IPS-20b (cell line): ENCODE measurements at regions not wholly inside any gene's neighbourhood (a gene's known extent, or its start where the extent isn't known, plus 50 kb on each side); places are given as distances from the start of the nearest gene placed in this dataset.

Experiments
- H3K27ac ChIP-seq: one replicate; pipeline ENCODE4 v1.5.1; 2013; ENCODE audit warnings: low read length
- H3K27me3 ChIP-seq: 2 replicates; pipeline ENCODE4 v1.6.1; 2013; ENCODE audit warnings: mild to moderate bottlenecking, low read length, inconsistent platforms; ENCODE audit not compliant: insufficient read depth
- H3K36me3 ChIP-seq: 2 replicates; pipeline ENCODE4 v1.6.1; 2013; ENCODE audit warnings: low read depth, mild to moderate bottlenecking, inconsistent platforms, low read length, moderate library complexity; ENCODE audit not compliant: insufficient read depth
- H3K4me1 ChIP-seq: 2 replicates; pipeline ENCODE4 v1.6.1; 2013; ENCODE audit warnings: mild to moderate bottlenecking, control low read depth, inconsistent platforms, low read length, moderate library complexity; ENCODE audit not compliant: insufficient read depth
- H3K4me3 ChIP-seq: 2 replicates; pipeline ENCODE4 v1.5.1; 2013; ENCODE audit warnings: mild to moderate bottlenecking, low read length, inconsistent platforms
- H3K9ac ChIP-seq: 2 replicates; pipeline ENCODE4 v1.6.1; 2013; ENCODE audit warnings: low read depth, mild to moderate bottlenecking, inconsistent platforms, low read length, moderate library complexity
- H3K9me3 ChIP-seq: 2 replicates; pipeline ENCODE4 v1.6.1; 2013; ENCODE audit warnings: mild to moderate bottlenecking, low read depth, low read length, inconsistent platforms; ENCODE audit not compliant: insufficient read depth

DNA sequence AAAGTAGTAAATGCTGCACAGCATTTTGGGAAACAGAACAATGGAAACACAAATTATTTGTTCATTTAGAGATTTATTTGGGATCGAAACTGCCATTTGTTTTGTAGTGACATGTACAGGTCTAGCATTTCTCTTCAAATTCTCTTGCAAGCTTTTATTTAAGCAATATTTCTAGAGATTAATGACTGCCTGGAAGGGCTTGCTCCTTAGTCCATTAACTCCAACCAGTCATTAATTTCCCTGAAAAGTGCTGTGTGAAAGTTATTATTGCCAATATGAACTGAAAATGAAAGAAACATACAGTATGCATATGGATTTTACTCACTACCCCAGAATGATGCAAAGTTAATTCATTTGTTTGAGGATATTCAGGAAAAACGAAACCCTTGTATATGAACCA is 1349.6 kb upstream of the FLRT2 start:
- H3K9ac ChIP-seq, result no peak overlapping the region
- H3K27me3 ChIP-seq, result no peaks in the 10 kb centered on the region
- H3K4me3 ChIP-seq, result no peak overlapping the region
- no peak overlapping the region for H3K27ac ChIP-seq
- H3K4me1 ChIP-seq, result no peaks in the 10 kb centered on the region
- no peaks in the 10 kb centered on the region for H3K36me3 ChIP-seq
- no peaks in the 10 kb centered on the region; the same call in 1 of the 2 replicates for H3K9me3 ChIP-seq

DNA sequence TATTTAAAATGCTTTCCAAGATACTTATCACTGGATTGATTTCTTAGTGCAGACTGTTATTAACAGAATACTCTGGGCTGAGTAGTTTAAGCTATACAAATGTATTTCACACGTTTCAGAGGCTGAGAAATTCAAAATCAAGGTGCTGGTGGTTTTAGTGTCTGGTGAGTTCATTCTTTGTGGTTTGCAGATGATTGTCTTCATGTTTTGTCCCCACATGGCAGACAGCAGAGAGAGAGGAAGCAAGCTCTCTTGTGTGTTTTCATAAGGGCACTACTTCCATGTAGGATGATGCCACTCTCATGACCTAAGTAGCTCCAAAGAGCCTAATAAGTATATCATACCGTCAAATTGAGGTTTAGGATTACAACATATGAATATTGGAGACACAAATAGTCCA is 1348.9 kb upstream of the FLRT2 start:
- Histone ChIP-seq H3K4me3 (no peak overlapping the region), H3K27ac (no peak overlapping the region), H3K9ac (no peak overlapping the region), H3K27me3 (no peaks in the 10 kb centered on the region), H3K36me3 (no peaks in the 10 kb centered on the region), H3K9me3 (no peaks in the 10 kb centered on the region; the same call in 1 of the 2 replicates), H3K4me1 (no peaks in the 10 kb centered on the region)

DNA sequence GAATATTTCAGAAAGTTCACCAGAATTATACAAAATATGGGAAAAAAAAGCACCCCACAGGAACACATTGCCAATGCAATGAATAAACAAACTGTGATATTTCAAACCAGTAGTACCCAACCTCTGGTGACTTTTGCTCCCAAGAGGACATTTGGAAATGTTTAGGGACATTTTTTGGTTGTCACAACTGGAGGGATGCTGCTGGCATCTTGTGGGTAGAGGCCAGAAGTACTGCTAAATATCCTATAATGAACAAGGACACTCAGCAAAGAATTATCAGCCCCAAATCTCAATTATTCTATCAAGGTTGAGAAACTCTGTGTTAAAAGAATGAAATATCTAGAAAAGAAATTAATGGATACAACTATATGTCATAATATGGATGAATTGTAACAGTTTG is 1334.4 kb upstream of the FLRT2 start:
- no peaks in the 10 kb centered on the region for H3K36me3 ChIP-seq
- H3K4me1 ChIP-seq, result no peaks in the 10 kb centered on the region

DNA sequence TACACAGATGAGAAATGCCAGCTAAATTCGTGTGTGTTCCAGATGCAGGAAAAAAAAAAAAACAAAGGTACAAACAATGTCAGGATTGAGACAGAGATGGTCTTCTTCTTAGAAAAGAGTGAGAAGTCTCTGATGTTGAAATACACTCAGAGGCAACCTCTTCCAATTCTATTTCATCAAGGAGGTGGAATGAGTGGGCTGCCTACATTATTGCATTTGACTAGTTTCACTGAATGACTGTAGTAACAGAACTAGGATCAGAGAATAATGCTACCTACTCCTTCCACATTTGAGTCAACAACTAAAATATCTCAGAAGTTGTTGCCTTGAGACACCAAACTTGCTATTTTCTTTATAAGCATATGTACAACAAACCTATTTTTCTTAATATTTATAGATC is 1332.2 kb upstream of the FLRT2 start:
- no peak overlapping the region for H3K27ac ChIP-seq
- H3K4me3 ChIP-seq, result no peak overlapping the region
- no peaks in the 10 kb centered on the region for H3K4me1 ChIP-seq
- peaks cover 21% of the 10 kb centered on the region for H3K9me3 ChIP-seq
- no peaks in the 10 kb centered on the region for H3K36me3 ChIP-seq
- H3K27me3 ChIP-seq, result no peaks in the 10 kb centered on the region
- H3K9ac ChIP-seq, result no peak overlapping the region

More for the DNA sequence above, 1334.4 kb upstream of the FLRT2 start:
- Histone ChIP-seq H3K4me3 (no peak overlapping the region), H3K9me3 (peaks cover 22% of the 10 kb centered on the region), H3K27me3 (no peaks in the 10 kb centered on the region), H3K27ac (no peak overlapping the region), H3K9ac (no peak overlapping the region)

DNA sequence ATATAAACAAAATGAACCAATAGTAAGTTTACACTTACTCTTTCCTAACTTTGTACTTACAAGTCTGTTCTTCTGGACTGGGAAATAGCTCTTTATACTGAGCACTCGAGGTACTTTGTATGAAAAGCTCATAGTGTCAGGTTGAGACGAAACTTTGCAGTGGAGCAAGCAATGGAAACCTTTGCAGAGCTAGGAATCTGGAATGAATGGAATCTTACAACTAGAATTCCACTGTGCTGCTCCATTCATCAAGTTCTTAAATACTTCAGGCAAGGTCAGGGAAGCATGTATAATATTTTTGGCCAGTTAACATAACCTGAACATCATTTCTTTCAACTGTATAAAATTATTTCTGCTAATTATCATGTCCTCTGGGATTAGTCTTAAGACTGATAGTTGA is 1327.5 kb upstream of the FLRT2 start:
- Histone ChIP-seq H3K36me3 (no peaks in the 10 kb centered on the region), H3K27me3 (no peaks in the 10 kb centered on the region), H3K4me3 (no peak overlapping the region), H3K27ac (no peak overlapping the region), H3K9me3 (no peaks in the 10 kb centered on the region), H3K4me1 (no peaks in the 10 kb centered on the region), H3K9ac (no peak overlapping the region)

DNA sequence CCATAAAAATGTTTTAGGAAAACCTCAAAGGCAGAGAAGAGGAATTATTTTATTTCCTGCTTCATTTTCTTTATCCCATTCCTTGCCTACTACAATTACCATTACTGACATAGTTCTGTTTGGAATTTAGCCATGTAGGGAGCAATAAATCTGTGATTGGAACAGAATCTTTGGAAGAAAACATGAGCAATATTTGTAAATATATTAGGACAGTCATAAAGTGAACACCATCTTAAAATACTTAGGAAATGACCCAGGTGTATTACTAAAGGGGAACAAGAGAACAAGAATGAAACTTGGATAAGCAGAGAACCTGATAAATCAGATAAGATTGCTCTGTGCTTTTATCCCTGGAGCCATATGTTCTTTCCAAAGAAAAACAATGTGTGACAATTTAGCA is 1326.0 kb upstream of the FLRT2 start:
- Histone ChIP-seq H3K4me1 (no peaks in the 10 kb centered on the region), H3K36me3 (no peaks in the 10 kb centered on the region), H3K27ac (no peak overlapping the region), H3K9ac (no peak overlapping the region), H3K4me3 (no peak overlapping the region), H3K27me3 (no peaks in the 10 kb centered on the region), H3K9me3 (no peaks in the 10 kb centered on the region)

DNA sequence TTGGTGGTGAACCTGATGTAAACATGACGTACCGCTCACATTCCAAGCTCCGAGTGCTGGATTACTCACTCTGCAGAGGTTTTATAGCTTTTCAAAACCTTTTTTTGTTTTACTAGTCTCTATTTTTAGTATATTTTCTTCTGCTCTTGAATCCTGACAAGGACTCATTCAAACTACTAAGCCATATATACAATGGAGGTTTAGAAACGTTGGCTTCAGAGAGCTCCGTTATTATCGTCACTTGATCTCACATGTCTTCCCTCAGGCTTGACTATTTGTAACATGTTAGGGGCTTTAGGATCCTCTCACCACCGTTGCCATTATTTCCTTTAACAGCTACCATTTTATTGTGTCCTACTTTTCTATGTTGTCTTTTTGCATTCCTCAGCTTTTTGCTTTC is 1321.5 kb upstream of the FLRT2 start:
- H3K36me3 ChIP-seq, result no peaks in the 10 kb centered on the region
- H3K4me3 ChIP-seq, result no peak overlapping the region
- H3K27me3 ChIP-seq, result no peaks in the 10 kb centered on the region
- H3K4me1 ChIP-seq, result no peaks in the 10 kb centered on the region
- H3K27ac ChIP-seq, result no peak overlapping the region
- H3K9ac ChIP-seq, result no peak overlapping the region
- H3K9me3 ChIP-seq, result no peaks in the 10 kb centered on the region

DNA sequence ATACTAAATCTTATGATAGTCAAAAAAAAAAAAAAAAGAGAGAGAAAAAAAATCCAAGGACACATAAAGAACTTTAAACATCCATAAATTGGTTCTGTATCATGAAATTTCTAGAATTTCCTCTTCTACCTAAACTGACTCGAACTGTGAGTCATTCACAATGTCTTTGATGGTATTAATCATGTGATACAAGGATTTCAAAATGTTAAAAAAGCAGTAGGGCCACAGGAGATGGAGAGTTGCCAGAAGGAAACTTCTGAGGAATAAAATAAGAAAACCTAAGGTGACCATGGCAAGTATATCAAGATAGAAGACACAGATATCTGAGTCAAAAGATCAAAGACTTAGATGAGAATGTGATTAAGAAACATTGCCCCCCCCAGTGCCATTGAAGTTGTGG is 1320.9 kb upstream of the FLRT2 start:
- Histone ChIP-seq H3K4me3 (no peak overlapping the region), H3K36me3 (no peaks in the 10 kb centered on the region), H3K9ac (no peak overlapping the region), H3K27me3 (no peaks in the 10 kb centered on the region), H3K4me1 (no peaks in the 10 kb centered on the region), H3K27ac (no peak overlapping the region), H3K9me3 (no peaks in the 10 kb centered on the region)

DNA sequence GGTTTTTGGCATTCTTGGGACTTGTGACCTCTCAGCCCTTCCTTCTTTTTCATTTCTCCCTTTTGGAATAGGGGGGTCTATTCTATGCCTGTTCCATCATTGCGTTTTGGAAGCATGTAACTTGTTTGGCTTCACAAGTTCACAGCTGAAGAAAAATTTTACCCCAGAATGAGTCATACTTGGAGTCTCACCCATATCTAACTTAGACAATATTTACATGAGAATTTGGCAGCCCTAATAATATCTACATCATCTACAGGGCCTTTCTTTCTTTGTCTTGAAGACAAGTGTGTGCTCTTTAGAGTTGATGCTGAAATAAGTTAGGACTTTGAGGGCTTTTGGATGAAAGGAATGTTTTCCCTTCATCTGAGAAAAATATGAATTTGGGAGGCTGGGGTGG is 1312.9 kb upstream of the FLRT2 start:
- no peaks in the 10 kb centered on the region for H3K36me3 ChIP-seq
- H3K4me1 ChIP-seq, result no peaks in the 10 kb centered on the region
- H3K9me3 ChIP-seq, result peaks cover 18% of the 10 kb centered on the region
- no peak overlapping the region for H3K9ac ChIP-seq
- H3K27ac ChIP-seq, result no peak overlapping the region
- H3K27me3 ChIP-seq, result no peaks in the 10 kb centered on the region
- H3K4me3 ChIP-seq, result no peak overlapping the region

DNA sequence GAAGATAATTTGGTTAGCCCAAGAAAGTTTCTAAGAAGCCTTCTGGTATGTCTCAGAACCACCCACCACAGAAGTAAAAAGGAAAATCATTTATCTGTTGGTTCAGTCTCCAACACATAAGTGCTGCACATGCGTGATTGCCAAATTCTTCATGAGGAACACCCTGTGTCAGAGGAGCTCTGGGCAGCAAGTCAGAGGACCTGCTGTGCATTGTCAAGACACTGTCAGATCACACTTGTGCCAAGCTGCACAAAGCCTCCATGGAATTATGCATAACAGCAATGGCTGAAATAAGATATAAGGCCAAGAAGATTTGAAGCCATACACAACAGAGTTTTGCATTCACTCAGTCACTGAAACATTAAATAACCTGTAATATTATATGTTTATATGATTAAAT is 1304.7 kb upstream of the FLRT2 start:
- Histone ChIP-seq H3K9me3 (no peaks in the 10 kb centered on the region), H3K27me3 (no peaks in the 10 kb centered on the region), H3K36me3 (no peaks in the 10 kb centered on the region), H3K27ac (no peak overlapping the region), H3K9ac (no peak overlapping the region), H3K4me3 (no peak overlapping the region), H3K4me1 (no peaks in the 10 kb centered on the region)

DNA sequence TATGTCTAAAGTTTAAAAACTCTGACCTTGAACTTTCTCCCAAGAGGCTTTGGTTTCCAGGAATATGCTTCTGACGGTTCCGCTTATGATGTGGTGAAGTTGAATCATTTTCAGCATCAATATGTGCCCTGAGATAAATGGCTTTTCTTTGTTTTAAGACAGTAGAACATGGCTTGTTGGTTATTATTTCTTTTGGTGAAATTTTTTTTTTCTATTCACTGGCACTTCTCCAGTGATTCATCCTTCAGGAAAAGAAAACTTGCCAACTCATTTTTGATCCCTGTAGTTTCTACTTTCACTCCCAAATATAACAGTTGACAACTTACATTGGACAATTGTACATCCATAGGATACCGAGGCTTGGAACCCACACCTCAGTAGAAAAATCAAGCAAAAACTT is 1301.2 kb upstream of the FLRT2 start:
- H3K9ac ChIP-seq, result no peak overlapping the region
- H3K4me3 ChIP-seq, result no peak overlapping the region
- H3K27ac ChIP-seq, result no peak overlapping the region
- H3K9me3 ChIP-seq, result no peaks in the 10 kb centered on the region
- H3K36me3 ChIP-seq, result no peaks in the 10 kb centered on the region
- no peaks in the 10 kb centered on the region for H3K4me1 ChIP-seq
- no peaks in the 10 kb centered on the region for H3K27me3 ChIP-seq

DNA sequence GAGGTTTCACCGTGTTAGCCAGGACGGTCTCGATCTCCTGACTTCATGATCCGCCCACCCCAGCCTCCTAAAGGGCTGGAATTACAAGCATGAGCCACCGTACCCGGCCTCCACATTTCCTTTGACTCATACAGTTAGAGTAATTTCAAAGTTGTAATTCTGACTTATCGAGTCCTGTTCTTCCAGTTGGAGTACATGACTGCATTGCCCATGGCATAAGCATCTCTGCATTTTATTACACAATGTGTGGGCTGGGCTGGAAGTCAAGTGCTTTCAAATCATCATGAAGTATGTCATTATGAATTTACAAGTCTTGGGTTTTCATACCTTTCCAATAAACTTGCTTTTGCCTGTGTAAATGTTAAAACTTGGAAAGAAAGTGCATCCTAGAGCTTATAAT is 1295.7 kb upstream of the FLRT2 start:
- H3K27me3 ChIP-seq, result no peaks in the 10 kb centered on the region

DNA sequence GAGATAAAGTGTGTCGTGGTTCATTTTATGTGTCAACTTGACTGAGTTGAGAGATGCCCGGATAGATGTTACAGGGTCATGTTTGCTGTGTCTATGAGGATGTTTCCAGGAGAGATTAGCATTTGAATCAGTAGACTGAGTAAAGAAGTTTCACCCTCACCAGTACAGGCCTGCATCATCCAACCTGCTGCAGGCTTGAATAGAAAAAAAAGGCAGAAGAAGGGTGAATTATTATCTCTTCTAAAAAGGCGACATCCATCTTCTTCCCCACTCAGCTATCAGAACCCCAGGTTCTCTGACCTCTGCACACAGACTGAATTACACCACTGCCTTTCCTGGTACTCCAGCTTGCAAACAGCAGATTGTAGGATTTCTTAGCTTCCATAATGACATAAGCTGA is 1293.7 kb upstream of the FLRT2 start:
- no peaks in the 10 kb centered on the region for H3K36me3 ChIP-seq
- H3K9ac ChIP-seq, result no peak overlapping the region
- no peak overlapping the region for H3K4me3 ChIP-seq
- no peaks in the 10 kb centered on the region for H3K27me3 ChIP-seq
- no peaks in the 10 kb centered on the region for H3K4me1 ChIP-seq
- H3K9me3 ChIP-seq, result no peaks in the 10 kb centered on the region
- no peak overlapping the region for H3K27ac ChIP-seq

More for the DNA sequence above, 1295.7 kb upstream of the FLRT2 start:
- Histone ChIP-seq H3K9me3 (no peaks in the 10 kb centered on the region), H3K27ac (no peak overlapping the region), H3K36me3 (no peaks in the 10 kb centered on the region), H3K4me3 (no peak overlapping the region), H3K9ac (no peak overlapping the region), H3K4me1 (no peaks in the 10 kb centered on the region)
